WTC11 (cell line): ENCODE measurements at regions not wholly inside any gene's neighbourhood (a gene's known extent, or its start where the extent isn't known, plus 50 kb on each side); places are given as distances from the start of the nearest gene placed in this dataset.

Experiments
- ETV6 ChIP-seq: sonication (generic); formaldehyde crosslinking; IDR thresholded peaks from 2 replicates; pipeline ENCODE4 v1.8.1; 2022; ENCODE audit warnings: mild to moderate bottlenecking, missing genetic modification reagents
- FOXJ3 ChIP-seq: sonication (generic); formaldehyde crosslinking; IDR thresholded peaks from 2 replicates; pipeline ENCODE4 v1.9.0; 2021; ENCODE audit warnings: missing genetic modification reagents, mild to moderate bottlenecking, borderline replicate concordance
- GABPB1 ChIP-seq: sonication (generic); formaldehyde crosslinking; IDR thresholded peaks from 2 replicates; pipeline ENCODE4 v1.8.1; 2023; ENCODE audit warnings: mild to moderate bottlenecking, missing genetic modification reagents
- GRHL2 ChIP-seq: fragments of 250-450 bp; sonication (Bioruptor Pico); IDR thresholded peaks from 2 replicates; pipeline ENCODE4 v1.8.0; 2022; ENCODE audit warnings: mild to moderate bottlenecking, moderate library complexity; ENCODE audit not compliant: insufficient replicate concordance, severe bottlenecking
- JUN ChIP-seq: sonication (generic); formaldehyde crosslinking; IDR thresholded peaks from 2 replicates; pipeline ENCODE4 v1.8.0; 2023; ENCODE audit warnings: mild to moderate bottlenecking, missing genetic modification reagents
- MXD4 ChIP-seq: fragments of 250-450 bp; sonication (Bioruptor Pico); IDR thresholded peaks from 2 replicates; pipeline ENCODE4 v1.8.0; 2021; ENCODE audit warnings: mild to moderate bottlenecking, moderate library complexity, borderline replicate concordance
- NFATC4 ChIP-seq: fragments of 250-450 bp; sonication (Bioruptor Pico); IDR thresholded peaks from 2 replicates; pipeline ENCODE4 v1.9.0; 2021; ENCODE audit warnings: mild to moderate bottlenecking
- NFYB ChIP-seq: sonication (generic); formaldehyde crosslinking; conservative IDR thresholded peaks from 2 replicates; pipeline ENCODE4 v1.8.0; 2022; ENCODE audit warnings: low read depth, missing genetic modification reagents
- SP1 ChIP-seq: sonication (generic); formaldehyde crosslinking; conservative IDR thresholded peaks from 2 replicates; pipeline ENCODE4 v1.8.1; 2022; ENCODE audit warnings: missing genetic modification reagents
- ZNF317 ChIP-seq: sonication (generic); formaldehyde crosslinking; IDR thresholded peaks from 2 replicates; pipeline ENCODE4 v1.8.1; 2023; ENCODE audit warnings: low read depth, mild to moderate bottlenecking, moderate library complexity, missing genetic modification reagents, borderline replicate concordance
- TF ChIP-seq, protein P1 (sequence below): fragments of 200-600 bp; IDR thresholded peaks from 2 replicates; pipeline ENCODE4 v1.8.0; 2022; ENCODE audit warnings: antibody characterized with exemption
- TF ChIP-seq, protein P2 (sequence below): sonication (generic); formaldehyde crosslinking; conservative IDR thresholded peaks from 2 replicates; pipeline ENCODE4 v1.8.1; 2023; ENCODE audit warnings: mild to moderate bottlenecking, low read depth, missing genetic modification reagents, moderate library complexity
- TF ChIP-seq, protein P3 (sequence below): sonication (generic); formaldehyde crosslinking; IDR thresholded peaks from 2 replicates; pipeline ENCODE4 v1.8.0; 2022; ENCODE audit warnings: mild to moderate bottlenecking, missing genetic modification reagents

DNA sequence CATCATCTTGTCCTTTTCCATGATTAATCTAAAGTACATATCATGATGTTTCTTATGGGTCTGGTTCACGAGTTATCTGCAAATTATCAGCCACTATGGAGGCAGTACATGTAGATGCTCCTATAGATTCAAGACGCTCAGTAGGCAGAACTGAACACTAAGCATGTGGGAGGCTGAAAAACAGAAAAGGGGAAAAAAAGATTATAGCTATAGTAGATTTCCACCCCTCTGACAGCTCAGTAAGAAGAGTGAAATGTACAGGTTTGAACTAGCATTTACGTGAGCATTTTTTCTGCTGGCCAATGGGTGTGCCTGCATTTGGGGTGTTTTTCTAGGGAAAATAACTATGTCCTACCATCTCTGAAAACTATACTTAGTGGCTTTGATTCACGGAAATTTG is 308.9 kb downstream of the ZEB2 start:
- TF ChIP-seq GABPB1 (CRISPR knock-in tag) (no peak), SP1 (CRISPR knock-in tag) (no peak), GRHL2 (CRISPR knock-in tag) (no peak), ZNF317 (CRISPR knock-in tag) (no peak), JUN (CRISPR knock-in tag) (no peak), FOXJ3 (CRISPR knock-in tag) (no peak), NFYB (no peak), MXD4 (no peak), ETV6 (CRISPR knock-in tag) (no peak), NFATC4 (no peak)
- TF ChIP-seq, protein P1, sequence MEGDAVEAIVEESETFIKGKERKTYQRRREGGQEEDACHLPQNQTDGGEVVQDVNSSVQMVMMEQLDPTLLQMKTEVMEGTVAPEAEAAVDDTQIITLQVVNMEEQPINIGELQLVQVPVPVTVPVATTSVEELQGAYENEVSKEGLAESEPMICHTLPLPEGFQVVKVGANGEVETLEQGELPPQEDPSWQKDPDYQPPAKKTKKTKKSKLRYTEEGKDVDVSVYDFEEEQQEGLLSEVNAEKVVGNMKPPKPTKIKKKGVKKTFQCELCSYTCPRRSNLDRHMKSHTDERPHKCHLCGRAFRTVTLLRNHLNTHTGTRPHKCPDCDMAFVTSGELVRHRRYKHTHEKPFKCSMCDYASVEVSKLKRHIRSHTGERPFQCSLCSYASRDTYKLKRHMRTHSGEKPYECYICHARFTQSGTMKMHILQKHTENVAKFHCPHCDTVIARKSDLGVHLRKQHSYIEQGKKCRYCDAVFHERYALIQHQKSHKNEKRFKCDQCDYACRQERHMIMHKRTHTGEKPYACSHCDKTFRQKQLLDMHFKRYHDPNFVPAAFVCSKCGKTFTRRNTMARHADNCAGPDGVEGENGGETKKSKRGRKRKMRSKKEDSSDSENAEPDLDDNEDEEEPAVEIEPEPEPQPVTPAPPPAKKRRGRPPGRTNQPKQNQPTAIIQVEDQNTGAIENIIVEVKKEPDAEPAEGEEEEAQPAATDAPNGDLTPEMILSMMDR, result no peak
- TF ChIP-seq, protein P2, sequence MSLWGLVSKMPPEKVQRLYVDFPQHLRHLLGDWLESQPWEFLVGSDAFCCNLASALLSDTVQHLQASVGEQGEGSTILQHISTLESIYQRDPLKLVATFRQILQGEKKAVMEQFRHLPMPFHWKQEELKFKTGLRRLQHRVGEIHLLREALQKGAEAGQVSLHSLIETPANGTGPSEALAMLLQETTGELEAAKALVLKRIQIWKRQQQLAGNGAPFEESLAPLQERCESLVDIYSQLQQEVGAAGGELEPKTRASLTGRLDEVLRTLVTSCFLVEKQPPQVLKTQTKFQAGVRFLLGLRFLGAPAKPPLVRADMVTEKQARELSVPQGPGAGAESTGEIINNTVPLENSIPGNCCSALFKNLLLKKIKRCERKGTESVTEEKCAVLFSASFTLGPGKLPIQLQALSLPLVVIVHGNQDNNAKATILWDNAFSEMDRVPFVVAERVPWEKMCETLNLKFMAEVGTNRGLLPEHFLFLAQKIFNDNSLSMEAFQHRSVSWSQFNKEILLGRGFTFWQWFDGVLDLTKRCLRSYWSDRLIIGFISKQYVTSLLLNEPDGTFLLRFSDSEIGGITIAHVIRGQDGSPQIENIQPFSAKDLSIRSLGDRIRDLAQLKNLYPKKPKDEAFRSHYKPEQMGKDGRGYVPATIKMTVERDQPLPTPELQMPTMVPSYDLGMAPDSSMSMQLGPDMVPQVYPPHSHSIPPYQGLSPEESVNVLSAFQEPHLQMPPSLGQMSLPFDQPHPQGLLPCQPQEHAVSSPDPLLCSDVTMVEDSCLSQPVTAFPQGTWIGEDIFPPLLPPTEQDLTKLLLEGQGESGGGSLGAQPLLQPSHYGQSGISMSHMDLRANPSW, result no peak
- TF ChIP-seq, protein P3, sequence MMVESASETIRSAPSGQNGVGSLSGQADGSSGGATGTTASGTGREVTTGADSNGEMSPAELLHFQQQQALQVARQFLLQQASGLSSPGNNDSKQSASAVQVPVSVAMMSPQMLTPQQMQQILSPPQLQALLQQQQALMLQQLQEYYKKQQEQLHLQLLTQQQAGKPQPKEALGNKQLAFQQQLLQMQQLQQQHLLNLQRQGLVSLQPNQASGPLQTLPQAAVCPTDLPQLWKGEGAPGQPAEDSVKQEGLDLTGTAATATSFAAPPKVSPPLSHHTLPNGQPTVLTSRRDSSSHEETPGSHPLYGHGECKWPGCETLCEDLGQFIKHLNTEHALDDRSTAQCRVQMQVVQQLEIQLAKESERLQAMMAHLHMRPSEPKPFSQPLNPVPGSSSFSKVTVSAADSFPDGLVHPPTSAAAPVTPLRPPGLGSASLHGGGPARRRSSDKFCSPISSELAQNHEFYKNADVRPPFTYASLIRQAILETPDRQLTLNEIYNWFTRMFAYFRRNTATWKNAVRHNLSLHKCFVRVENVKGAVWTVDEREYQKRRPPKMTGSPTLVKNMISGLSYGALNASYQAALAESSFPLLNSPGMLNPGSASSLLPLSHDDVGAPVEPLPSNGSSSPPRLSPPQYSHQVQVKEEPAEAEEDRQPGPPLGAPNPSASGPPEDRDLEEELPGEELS (CRISPR knock-in tag), result no peak
